Esophagus mucosa (tissue), 1 donor: ENCODE measurements at regions not wholly inside any gene's neighbourhood (a gene's known extent, or its start where the extent isn't known, plus 50 kb on each side); places are given as distances from the start of the nearest gene placed in this dataset.

ENCODE experiments used
- ATAC-seq: fragments of 200-7000 bp; cut with Tn5 transposase; one replicate; pipeline ENCODE4 v1.9.1; 2020
- donor health status: DM: yes; HTN: yes; CAD: no.

DNA sequence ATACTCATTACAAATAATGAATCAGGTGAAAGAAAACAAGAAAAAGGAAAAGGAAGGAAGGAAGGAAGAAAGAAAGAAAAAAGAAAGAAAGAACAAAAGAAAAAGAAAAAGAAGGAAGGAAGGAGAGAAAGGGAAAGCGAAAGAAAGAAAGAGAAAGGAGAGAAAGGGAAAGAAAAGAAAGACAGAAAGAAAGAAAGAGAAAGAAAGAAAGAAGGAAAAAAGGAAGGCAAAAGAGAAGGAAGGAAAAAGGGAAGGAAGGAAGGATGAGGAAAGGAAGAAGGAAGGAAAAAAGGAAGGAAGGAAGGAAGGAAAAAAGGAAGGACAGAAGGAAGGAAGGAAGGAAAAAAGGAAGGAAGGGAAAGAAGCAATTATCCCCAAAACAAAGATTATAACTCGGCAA lies 1460.4 kb upstream of the PIK3C3 start:
- no peak for ATAC-seq

DNA sequence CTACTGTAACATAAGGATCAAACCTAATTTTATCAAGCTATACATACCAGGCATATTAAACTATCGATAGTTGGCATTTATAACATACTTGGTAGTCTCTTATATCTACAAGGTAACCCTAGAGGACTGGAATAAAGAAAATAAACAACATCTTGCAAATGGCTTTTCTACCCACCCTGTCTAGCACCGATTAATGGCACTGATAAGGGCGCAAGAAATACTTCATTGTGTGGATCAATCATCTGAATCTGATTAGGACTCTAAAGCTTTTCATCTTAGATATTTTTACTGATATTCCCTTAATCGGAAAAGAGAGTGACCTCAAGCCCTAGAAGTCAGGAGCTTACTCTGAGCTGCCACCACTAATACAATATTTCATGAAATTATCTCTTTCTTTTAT lies 1461.7 kb upstream of the PIK3C3 start:
- no peak for ATAC-seq

DNA sequence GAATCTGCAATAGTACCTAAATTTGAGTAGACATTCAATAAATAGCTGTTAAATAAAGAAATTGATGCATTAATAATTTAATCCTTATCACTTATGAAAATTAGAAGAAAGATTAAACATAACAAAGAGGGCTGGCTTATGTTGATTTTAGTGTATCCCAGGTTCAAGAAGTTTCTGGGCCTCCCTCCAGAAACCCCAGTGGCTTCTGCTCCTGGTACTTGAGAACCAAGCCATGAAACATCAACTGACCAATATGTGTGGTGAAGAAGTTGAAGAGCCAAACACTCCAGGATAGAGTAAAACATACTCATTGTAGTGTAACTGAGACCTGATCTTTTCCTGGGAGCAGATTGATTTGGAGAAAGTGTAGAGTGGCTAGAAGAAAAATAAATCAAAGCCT lies 1465.7 kb upstream of the PIK3C3 start:
- no peak for ATAC-seq

DNA sequence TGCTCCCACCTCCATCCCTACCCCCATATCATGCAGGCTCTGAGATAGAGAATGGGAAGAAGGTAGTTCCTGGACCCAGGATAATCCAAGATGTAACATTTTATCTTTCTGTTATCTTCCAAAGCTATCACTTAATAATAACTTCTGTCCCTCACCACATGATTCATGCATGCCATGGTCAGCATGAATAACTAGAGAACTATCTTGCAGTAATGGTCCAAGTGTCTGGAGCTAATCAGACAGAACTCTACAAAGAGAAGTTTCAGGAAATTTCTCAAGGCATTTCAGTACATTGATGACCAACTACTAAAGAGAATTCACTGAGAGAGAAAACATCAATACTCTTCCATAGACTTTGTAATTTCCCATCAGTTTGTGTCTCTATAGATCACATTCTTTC lies 1469.7 kb upstream of the PIK3C3 start:
- ATAC-seq: no peak

DNA sequence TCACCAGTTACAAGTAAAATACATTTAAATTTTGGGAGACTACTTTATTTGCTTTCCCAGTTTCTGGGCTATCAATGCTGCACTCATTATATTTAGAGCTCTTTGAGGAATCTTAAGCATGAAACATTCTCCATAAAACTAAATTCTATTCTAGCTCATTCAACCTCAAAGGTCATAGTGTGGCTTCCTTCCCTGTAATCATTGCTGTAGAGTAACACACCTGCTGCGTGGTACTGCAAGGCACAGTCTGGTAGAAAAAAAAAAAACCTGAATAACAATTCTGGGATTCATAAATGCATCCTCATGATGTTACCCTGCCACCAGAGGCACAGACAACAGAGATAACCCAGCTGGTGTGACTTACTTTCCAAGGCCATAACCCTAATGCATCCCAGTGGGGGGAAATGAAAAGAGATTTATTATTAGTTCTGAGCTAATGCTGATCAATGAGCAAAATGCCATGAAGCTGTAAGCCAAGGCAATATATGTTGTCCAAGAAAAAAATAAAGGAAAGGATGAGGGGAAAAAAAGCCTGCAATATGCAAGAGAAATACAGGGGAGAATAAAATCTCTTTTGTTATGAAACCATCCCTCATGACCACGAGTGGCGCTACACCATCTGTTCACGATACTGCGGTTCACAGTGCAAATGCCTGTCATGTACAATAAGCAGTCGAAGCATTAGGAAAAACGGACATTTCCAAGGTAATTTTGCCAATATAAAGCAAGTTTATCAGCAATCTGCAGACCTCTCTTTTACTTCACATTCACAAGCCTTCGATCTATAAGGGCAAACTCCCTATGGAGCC lies 1481.6 kb upstream of the PIK3C3 start:
- no peak for ATAC-seq

DNA sequence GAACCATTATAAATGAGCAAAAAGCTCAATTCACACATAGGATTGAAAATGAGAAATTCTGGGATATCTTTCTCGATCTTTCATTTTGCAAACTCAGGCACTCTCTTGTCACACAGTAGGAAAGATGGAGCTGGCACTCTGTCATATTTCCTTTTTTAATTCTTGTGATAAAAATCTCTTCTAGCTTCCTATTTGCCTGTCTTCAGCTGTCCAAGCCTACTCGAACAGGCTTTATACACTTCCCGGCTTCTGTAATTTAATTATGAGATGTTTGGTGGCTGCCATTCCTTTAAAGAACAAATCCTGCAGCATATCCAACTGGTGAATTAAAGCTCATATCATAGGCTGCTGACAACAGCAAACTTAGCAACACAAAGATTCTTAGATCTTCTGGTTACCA lies 1484.3 kb upstream of the PIK3C3 start:
- ATAC-seq: no peak

DNA sequence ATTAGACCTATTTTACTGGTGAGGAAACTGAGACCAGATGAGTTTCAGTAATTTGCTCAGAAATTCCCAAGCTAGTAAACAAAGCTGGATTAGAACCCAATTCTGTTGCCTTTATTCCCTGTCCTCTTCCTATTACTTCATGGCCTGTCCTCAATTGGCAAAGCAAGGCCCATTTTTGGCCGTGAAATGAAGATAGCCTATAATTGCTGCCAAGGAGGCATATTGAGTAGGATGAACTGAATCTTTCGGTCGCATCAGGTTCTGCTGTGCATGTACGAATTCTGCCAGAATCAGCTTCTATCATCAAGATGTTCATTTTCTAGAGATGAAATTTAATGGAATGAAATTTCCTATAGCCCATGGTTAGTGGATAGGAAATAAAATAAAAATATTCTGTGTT lies 1485.2 kb upstream of the PIK3C3 start:
- ATAC-seq: no peak

DNA sequence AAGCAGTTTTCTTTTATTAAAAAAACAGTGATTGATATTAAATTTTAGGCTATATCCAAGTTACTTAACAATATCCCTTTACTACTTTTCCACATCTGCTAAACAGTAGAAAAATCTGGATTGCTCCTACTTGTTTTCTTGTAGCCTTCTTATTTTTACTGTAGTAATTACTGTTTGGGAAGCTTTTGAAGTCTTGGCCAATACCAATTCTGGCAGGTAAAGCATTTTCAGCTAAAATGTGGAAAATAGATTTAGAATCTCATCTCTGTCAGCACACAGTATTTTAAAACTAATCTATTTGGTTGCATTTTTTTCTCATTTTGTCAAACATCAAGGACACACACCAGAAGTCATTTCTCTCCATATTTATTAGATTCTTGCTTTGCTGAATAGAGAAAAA lies 1485.7 kb upstream of the PIK3C3 start:
- ATAC-seq: no peak

DNA sequence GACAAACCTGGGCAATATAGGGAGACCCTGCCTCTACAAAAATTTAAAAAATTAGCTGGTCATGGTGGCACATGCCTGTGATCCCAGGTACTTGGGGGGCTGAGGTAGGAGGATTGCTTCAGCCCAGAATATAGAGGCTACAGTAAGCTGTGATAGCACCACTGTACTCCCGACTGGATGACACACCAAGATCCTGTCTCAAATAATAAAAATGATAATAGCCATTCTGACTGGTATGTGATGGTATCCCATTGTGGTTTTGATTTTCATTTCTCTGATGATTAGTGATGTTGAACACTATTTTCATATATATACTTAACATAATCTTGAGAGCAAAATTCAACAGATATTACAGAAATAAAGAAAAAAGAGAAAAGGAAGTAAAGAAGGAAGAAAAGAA lies 1491.0 kb upstream of the PIK3C3 start:
- ATAC-seq: no peak

DNA sequence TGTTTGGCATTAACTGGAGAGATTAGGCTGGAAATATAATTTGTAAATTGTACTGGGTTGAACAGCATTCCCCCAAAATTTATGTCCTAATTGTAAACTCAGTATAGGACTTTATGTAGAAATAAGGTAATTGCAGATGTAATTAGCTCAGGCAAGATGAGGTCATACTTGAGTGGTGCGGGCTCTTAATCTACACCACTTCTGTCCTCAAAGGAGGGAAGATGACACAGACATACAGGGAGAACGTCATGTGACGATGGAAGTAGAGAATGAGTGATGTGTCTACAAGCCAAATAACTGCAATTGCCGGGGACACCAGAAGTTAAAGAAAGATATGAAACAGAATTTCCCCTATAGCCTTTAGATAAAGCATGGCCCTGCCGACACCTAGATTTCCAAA lies 1501.1 kb upstream of the PIK3C3 start:
- no peak for ATAC-seq

DNA sequence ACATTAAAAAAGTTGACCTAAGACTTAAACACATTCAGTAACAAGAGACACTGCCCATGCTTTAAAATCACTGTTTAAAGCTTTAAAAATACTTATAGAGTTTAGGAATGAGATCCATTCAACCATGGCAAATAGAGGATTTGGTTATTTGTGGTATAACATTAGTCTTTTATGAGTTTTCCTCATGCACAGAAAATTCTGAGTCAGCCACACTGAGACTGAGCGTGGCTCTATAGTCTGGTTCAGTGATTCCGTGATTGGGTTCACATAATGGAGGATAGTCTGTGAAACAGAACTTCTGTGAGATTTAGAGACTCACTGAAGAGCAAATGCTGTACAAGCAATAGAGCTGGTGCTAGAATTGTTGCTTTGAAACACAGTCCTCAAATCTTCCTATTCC lies 1502.4 kb upstream of the PIK3C3 start:
- no peak for ATAC-seq

DNA sequence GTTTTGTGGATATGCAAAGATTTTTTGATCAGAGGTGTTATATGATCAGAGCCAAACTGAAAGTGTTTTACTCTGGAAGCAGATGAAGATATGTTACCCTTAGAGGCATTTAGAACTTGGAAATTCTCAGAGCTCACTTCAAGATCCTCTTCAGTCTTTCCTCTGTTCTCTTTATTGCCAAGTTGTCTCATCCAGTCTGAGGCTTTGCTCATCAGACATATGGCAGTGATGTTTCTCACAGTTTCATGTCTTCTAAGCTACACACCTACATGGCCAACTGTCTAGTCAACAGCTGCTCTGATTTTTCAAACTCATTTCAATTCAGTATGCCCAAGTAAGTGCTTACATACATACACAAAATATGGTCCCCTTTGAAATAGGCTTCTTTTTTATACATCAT lies 1504.3 kb upstream of the PIK3C3 start:
- no peak for ATAC-seq

DNA sequence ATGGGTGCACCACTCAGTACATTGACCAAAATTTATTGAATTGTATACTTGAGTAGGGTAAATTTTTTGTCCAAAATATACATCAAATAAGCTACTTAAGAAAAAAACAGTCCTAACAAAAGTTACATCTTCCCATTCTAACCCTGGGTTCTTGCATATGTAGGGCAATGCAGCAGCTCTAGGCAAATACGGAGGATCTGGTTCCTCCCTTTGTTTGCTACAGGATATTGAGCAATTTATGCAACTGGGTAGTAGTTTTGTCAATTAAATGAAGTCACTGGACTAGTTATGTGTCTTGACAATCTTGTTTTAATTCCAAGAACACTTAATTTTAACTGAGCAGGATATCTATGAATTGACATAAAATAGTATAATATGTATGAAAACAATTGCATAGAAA lies 1507.2 kb upstream of the PIK3C3 start:
- ATAC-seq: no peak

DNA sequence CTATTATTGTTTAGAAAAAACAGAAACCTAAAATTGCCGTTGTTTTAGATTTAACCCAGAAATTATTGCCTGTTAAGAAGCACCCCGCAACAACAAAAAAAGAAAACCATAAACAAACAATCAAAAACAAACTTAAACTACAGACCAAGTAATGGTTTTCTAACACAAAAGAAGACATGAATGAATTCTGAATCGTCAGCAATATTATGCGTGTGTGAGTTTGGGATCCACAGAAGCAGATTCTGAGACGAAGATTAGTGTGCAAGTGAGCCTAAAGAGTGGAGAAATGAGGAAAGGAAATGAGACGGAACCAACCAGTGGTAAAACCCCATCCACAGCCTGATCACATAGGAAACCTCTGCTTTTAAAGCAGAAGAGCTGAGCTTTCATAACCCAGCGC lies 1514.9 kb upstream of the PIK3C3 start:
- ATAC-seq: no peak

DNA sequence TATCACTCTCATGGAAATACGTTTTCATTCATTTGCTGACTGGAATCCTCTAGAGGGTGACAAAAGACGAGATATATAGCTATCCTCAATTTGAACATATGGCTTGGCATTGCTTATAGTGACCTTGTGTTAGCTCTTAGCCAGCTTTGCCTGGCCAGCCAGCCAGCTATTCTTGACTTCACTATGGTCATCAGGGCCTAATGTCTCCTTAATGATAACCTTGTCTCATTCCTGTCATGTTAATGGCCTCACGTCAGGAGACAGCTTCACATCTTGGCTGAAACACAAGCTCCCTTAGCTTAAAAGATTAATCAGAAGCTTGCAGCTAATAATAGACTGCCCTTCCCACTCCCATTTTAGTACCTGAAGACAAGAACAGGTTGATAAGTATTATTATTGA lies 1517.5 kb upstream of the PIK3C3 start:
- no peak for ATAC-seq

DNA sequence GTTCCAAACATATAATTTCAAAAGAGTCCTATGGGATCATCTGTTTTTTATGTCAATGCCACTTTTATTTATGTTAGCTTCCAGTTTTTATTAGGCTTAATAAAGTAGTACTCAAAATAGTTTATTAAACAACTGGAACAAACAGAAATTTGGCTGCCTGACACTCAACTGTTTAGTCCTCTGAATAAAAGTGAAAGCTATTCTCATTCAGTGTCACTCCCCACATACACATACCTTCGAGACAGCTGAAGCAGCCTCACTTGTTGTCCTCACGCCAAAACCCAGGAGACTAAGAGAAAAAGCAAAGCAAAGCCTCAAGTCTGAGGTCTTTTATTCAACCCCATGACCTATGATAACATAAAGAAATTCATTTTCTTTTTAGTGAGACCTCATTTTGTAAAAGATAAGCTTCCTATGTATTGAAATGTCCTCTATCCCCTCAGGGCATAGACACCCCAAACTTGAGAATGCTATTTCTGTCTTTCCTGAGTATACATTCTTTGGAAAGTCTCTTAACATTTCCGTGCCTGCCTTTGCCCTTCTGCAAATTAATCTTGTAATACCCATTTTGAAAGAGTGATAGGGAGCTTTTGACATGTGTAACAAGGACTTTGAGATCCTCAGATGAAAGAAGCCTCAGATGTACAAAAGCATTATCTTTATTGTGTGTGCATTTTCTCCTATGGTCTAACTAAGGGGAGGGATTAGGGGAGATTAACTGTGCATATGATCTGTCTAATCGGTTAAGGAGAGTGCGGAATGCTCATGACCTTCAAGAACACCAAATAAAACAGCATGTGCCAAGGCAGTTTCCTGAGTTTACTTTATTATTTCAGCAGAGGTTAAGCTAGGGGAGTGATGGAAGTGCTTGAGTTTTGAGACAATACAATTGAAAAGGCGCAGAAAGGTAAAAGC lies 1523.7 kb upstream of the PIK3C3 start:
- no peak for ATAC-seq

DNA sequence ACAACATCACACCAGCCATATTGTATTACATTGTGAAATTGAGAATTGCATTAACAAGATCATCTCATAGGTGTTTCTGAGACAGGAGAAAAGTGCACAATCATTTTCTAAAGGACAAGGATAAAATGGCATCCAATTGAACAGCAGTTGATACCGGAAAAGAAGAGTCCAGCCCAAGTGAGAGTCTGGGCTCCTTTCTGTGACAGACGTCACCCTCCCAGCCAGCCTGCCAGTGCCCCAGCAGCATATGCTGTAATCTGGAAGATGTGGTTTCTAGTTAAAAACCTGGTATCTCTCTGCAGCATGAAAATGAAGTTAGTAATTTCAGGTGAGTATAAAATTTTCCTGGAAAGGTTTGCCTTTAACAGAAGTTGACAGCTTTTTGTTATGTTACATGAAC lies 1531.7 kb upstream of the PIK3C3 start:
- no peak for ATAC-seq

DNA sequence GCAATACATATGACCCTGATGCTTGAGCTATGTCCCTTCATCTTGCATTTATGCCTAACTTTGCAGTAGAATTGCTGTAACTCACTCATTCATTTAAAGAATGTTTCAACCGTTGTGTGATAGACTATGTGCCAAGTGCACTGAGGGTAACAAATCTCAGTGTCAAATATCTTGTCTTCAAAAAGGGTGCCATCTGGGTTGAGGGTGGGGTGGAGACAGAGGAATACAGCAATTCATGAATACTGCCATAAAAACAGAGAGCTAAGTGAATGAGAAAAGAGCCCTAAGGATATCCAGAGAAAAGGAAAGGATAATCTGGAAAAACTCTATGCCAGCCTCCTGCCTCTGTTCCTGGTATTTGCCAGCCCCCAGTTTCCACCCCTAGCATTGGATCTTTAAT lies 1534.4 kb upstream of the PIK3C3 start:
- no peak for ATAC-seq

DNA sequence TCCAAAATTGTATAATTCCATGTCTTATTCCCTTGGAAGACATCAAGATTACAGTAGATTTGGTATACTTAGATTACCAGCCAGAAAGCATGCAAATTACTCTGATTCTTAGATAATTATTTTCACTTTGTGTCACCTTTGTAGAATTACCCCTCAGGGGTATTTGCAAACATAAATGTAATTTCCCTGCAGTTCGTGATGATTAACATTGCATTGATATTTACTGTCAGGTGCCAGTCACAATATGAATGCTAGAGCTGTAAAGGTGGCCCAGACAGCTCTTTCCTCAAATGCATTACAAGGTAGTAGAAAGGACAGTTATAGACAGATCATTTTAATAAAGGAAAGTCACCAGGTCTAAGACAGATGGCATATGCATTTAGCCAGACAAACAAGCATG lies 1537.5 kb upstream of the PIK3C3 start:
- no peak for ATAC-seq

DNA sequence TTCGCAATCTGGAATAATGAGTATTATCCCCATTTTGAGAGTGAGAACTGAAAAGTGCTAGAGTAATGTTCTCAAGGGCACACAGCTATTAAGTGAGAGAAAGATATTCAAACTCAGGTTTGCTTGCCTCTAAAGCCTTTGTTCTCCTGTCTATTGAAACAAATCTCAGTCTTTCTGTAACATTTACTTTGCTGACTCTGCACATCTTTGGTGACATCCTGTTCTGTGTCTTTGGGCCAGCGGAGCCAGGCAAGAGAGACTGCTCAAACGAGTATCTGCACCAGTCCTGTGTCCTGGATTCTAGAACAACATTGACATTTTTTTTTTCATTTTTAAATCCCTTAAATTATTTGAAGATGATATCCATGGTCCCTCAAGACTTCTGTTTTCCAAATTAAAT lies 1539.2 kb upstream of the PIK3C3 start:
- no peak for ATAC-seq

DNA sequence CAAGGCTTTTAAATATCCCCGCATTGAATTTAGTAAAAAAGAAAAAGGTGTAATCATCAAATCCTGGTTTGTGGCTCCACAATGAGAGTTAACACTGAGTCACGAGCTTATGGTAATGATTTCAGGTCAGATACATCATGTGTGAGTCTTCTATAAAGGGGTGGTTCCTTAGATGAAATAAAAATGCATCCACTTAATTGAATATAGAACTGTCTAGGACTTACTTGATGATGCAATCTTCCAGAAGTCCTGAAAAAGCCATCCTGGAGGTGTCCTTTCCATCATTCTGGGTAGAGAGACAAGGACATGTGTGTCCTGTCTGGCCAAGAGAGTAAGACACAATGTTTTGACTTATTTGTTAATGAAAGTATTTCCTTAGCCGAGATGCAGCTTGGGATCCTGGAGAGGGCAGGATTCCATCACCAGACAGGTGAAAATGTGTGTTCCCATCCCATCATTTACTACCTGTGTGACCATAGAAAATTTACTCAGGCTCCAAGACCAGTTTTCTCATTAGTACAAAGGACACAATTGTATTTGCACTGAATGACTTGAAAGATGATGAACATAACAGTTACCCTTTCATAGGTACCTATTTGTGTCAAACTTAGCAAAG lies 1539.8 kb upstream of the PIK3C3 start:
- no peak for ATAC-seq

DNA sequence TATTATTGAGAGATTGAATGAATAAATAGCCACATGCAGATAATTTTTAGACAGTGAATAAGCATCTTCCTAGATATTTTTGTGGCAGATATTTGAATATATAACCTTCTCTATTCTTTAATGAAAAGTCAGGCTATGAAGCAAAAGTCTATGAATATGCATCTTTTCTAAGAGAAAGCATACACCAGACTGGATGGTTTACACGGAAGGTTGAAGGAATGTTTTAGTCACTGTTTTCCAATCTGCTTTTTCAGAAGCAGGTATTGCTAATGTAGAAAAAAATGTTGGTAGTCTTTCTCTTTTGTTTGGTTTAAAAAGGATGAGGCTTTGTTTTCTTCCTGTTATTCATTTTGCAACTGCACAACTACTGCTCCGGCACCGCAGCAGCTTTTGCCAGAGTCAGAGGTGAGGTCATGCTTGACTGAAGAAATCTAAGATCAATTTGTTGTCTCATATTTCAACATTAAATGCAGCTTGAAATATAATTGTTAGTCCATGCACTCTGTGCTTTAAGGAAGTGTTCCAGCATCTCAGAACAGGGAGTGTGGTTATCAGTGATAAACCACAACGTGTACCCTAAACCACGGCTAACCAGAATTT lies 1540.8 kb upstream of the PIK3C3 start:
- no peak for ATAC-seq

DNA sequence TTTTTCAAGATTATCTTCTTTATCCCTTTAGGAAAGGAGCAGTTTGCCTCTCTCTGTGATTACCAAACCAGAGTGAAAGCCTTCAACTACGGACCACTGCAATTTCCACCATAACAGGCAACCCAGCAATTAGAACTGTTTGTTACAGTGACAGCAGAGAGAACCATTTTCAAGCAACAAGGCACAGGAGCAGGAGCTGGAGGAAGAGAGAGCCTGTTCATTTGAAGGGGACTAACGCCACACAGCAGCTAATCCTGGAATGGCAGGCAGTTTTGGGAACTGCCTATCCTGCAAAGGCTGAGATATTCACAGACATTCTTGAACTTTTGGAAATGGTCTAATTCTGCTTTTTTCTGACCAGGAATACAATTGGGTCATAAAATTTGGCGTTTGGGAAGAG lies 1541.9 kb upstream of the PIK3C3 start:
- no peak for ATAC-seq
